Activated CD8-positive, alpha-beta memory T cell treated with anti-CD3 and anti-CD28 coated beads, Interleukin-2, amount 10 ng/mL, durations not matched to agents 7 days and 5 days (primary cell): ENCODE measurements at regions not wholly inside any gene's neighbourhood (a gene's known extent, or its start where the extent isn't known, plus 50 kb on each side); places are given as distances from the start of the nearest gene placed in this dataset.
"Not testable (repeated sequence)": the region's sequence is repeated elsewhere in the genome, so short reads cannot be mapped to it uniquely, and the experiment has no call there.

Experiments
- ATAC-seq: fragments of 150-1000 bp; cut with Tn5 transposase; one replicate; pipeline ENCODE4 v1.10.0; 2021; ENCODE audit warnings: moderate library complexity
- CTCF ChIA-PET: fragments of 350-600 bp; sonication (Branson Sonifier 250); formaldehyde crosslinking; loops from one replicate; lab custom pipeline; 2021; ENCODE audit warnings: antibody characterized with exemption; lab: Charles Lee
- DNase-seq: peaks from one replicate; pipeline ENCODE4 v3.0.0-alpha.2; 2020
- H3K27ac Mint-ChIP-seq: one replicate; pipeline ENCODE4 v1.8.0; 2021; ENCODE audit warnings: mild to moderate bottlenecking, mixed read lengths
- H3K27me3 Mint-ChIP-seq: one replicate; pipeline ENCODE4 v1.8.0; 2021; ENCODE audit warnings: mixed read lengths
- H3K36me3 Mint-ChIP-seq: one replicate; pipeline ENCODE4 v1.8.0; 2021; ENCODE audit warnings: mild to moderate bottlenecking, mixed read lengths
- H3K4me1 Mint-ChIP-seq: one replicate; pipeline ENCODE4 v1.8.0; 2021; ENCODE audit warnings: mixed read lengths
- H3K4me3 Mint-ChIP-seq: one replicate; pipeline ENCODE4 v1.8.0; 2021; ENCODE audit warnings: mild to moderate bottlenecking, moderate library complexity, mixed read lengths
- H3K9me3 Mint-ChIP-seq: one replicate; pipeline ENCODE4 v1.8.0; 2022; ENCODE audit warnings: low read depth, mixed read lengths

DNA sequence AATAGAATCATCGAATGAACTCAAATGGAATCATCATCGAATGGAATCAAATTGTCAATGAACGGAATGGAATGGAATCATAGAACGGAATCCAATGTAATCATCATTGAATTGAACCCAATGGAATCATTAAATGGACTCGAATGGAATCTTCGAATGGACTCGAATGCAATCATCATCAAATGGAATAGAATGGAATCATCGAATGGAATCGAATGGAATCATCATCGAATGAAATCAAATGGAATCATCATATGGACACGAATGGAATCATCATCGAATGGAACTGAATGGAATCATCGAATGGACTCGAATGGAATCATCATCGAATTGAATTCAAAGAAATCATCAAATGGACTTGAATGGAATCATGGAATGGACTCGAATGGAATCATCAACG lies 226.2 kb downstream of the SHCBP1 start:
- H3K27me3 Mint-ChIP-seq, H3K36me3 Mint-ChIP-seq, H3K27ac Mint-ChIP-seq, H3K4me1 Mint-ChIP-seq, ATAC-seq, DNase-seq, CTCF ChIA-PET, H3K4me3 Mint-ChIP-seq: not testable (repeated sequence)
- H3K9me3 Mint-ChIP-seq: peaks cover 10% of the 10 kb centered on the region

GRCh38 chr16:46394149-46394548 lies 227.0 kb downstream of the SHCBP1 start:
- H3K4me3 Mint-ChIP-seq, H3K27ac Mint-ChIP-seq, H3K27me3 Mint-ChIP-seq, ATAC-seq, CTCF ChIA-PET, DNase-seq, H3K36me3 Mint-ChIP-seq, H3K4me1 Mint-ChIP-seq: not testable (repeated sequence)
- peaks cover 10% of the 10 kb centered on the region for H3K9me3 Mint-ChIP-seq

GRCh38 chr16:46392930-46393722 lies 228.1 kb downstream of the SHCBP1 start:
- ATAC-seq, H3K4me3 Mint-ChIP-seq, H3K27me3 Mint-ChIP-seq, H3K4me1 Mint-ChIP-seq, H3K36me3 Mint-ChIP-seq, CTCF ChIA-PET, H3K27ac Mint-ChIP-seq: not testable (repeated sequence)
- peaks cover 10% of the 10 kb centered on the region for H3K9me3 Mint-ChIP-seq
- DNase-seq: peak; percentile 52

GRCh38 chr16:46390660-46391462 lies 230.3 kb downstream of the SHCBP1 start:
- peaks cover 13% of the 10 kb centered on the region for H3K9me3 Mint-ChIP-seq
- peaks cover 12% of the 10 kb centered on the region for H3K36me3 Mint-ChIP-seq
- H3K4me1 Mint-ChIP-seq, ATAC-seq, H3K4me3 Mint-ChIP-seq, DNase-seq, H3K27me3 Mint-ChIP-seq, CTCF ChIA-PET, H3K27ac Mint-ChIP-seq: not testable (repeated sequence)

DNA sequence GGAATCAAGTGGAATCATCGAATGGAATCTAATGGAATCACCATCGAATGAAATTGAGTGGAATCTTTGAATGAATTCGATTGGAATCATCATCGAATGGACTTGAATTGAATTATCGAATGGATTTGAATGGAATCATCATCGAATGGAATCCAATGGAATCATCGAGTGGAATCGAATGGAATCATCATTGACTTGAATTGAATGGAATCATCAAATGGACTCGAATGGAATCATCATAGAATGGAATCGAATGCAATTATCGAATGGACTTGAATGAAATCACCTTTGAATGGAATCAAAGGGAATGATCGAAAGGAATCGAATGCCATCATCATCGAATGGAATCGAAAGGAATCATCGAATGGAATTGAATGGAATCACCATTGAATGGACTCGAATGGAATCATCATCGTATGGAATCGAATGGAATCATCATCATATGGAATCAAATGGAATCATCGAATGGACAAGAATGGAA lies 231.6 kb downstream of the SHCBP1 start:
- H3K27me3 Mint-ChIP-seq, H3K4me1 Mint-ChIP-seq, CTCF ChIA-PET, ATAC-seq, H3K4me3 Mint-ChIP-seq, H3K27ac Mint-ChIP-seq: not testable (repeated sequence)
- Mint-ChIP-seq H3K9me3 (peaks cover 11% of the 10 kb centered on the region), H3K36me3 (peaks cover 10% of the 10 kb centered on the region)
- peak; percentile 86 for DNase-seq

DNA sequence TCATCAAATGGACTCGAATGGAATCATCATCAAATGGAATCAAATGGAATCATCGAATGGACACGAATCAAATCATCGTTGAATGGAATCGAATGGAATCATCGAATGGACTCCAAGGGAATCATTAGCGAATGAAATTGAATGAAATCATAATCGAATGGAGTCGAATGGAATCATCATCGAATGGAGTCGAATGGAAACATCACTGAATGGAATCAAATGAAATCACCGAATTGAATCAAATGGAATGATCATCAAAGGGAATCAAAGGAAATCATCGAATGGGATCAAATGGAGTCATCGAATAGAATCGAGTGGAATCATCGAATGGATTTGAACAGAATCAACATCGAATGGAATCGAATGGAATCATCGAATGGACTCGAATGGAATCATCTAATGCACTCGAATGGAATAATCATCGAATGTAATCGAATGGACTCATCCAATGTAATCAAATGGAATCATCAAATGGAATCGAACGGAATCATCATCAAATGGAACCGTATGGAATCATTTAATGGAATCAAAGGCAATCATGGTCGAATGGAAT lies 232.2 kb downstream of the SHCBP1 start:
- peaks cover 10% of the 10 kb centered on the region for H3K36me3 Mint-ChIP-seq
- CTCF ChIA-PET, DNase-seq, H3K4me1 Mint-ChIP-seq, H3K4me3 Mint-ChIP-seq, ATAC-seq, H3K27ac Mint-ChIP-seq, H3K27me3 Mint-ChIP-seq: not testable (repeated sequence)
- H3K9me3 Mint-ChIP-seq: peaks cover 12% of the 10 kb centered on the region

GRCh38 chr16:46388354-46388753 lies 232.8 kb downstream of the SHCBP1 start:
- DNase-seq, H3K27ac Mint-ChIP-seq, ATAC-seq, H3K4me3 Mint-ChIP-seq, H3K36me3 Mint-ChIP-seq, CTCF ChIA-PET, H3K4me1 Mint-ChIP-seq, H3K27me3 Mint-ChIP-seq: not testable (repeated sequence)
- peaks cover 11% of the 10 kb centered on the region for H3K9me3 Mint-ChIP-seq

- CTCF ChIA-PET, H3K27ac Mint-ChIP-seq, H3K4me1 Mint-ChIP-seq, H3K4me3 Mint-ChIP-seq, ATAC-seq, H3K27me3 Mint-ChIP-seq: not testable (repeated sequence)
- peak; percentile 76 for DNase-seq
- peaks cover 10% of the 10 kb centered on the region for H3K9me3 Mint-ChIP-seq
- H3K36me3 Mint-ChIP-seq: peaks cover 10% of the 10 kb centered on the region
Measured at GRCh38 chr16:46387720-46388119, 233.5 kb downstream of the SHCBP1 start.

- H3K27ac Mint-ChIP-seq, H3K4me1 Mint-ChIP-seq, H3K4me3 Mint-ChIP-seq, H3K27me3 Mint-ChIP-seq, CTCF ChIA-PET: not testable (repeated sequence)
- DNase-seq (peak; percentile 75), ATAC-seq (peak; percentile 10)
- H3K36me3 Mint-ChIP-seq: peaks cover 11% of the 10 kb centered on the region
- H3K9me3 Mint-ChIP-seq: peaks cover 10% of the 10 kb centered on the region
Measured at GRCh38 chr16:46386805-46387620, 234.2 kb downstream of the SHCBP1 start.

GRCh38 chr16:46386110-46386771 lies 234.9 kb downstream of the SHCBP1 start:
- CTCF ChIA-PET, H3K4me1 Mint-ChIP-seq, H3K27ac Mint-ChIP-seq, H3K27me3 Mint-ChIP-seq, DNase-seq, ATAC-seq, H3K4me3 Mint-ChIP-seq: not testable (repeated sequence)
- H3K36me3 Mint-ChIP-seq: peaks cover 11% of the 10 kb centered on the region
- H3K9me3 Mint-ChIP-seq: peaks cover 10% of the 10 kb centered on the region

DNA sequence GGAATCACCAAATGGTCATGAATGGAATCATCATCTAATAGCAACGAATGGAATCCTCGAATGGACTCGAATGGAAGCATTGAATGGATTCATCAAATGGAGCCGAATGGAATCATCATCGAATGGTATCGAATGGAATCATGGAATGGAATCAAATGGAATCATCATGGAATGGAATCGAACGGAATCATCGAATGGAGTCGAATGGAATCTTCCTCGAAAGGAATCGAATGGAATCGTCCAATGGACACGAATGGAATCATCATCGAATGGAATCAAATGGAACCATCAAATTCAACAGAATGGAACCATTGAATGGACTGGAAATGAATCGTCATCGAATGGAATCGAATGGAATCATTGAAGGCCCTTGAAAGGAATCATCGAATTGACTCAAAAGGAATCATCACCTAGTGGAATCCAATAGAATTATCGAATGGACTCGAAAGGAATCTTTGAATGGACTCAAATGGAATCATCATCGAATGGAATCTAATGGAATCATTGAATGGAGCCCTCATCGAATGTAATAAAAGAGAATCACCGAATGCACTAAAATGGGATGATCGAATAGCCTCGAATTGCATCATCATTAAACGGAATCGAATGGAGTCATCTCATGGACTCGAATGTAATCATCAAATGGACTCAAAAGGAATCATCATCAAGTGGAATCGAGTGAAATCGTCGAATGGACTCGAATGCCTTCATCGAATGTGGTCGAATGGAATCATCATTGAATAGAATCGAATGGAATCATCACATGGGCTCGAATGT lies 236.7 kb downstream of the SHCBP1 start:
- H3K4me1 Mint-ChIP-seq, H3K4me3 Mint-ChIP-seq, H3K9me3 Mint-ChIP-seq, ATAC-seq, H3K27ac Mint-ChIP-seq, H3K36me3 Mint-ChIP-seq, CTCF ChIA-PET, H3K27me3 Mint-ChIP-seq: not testable (repeated sequence)
- DNase-seq: peak; percentile 61

- H3K27me3 Mint-ChIP-seq, H3K27ac Mint-ChIP-seq, H3K4me3 Mint-ChIP-seq, CTCF ChIA-PET, H3K4me1 Mint-ChIP-seq, ATAC-seq, DNase-seq, H3K9me3 Mint-ChIP-seq, H3K36me3 Mint-ChIP-seq: not testable (repeated sequence)
Measured at GRCh38 chr16:46383581-46383980, 237.6 kb downstream of the SHCBP1 start.
